HepG2 (cell line): ENCODE measurements at regions not wholly inside any gene's neighbourhood (a gene's known extent, or its start where the extent isn't known, plus 50 kb on each side); places are given as distances from the start of the nearest gene placed in this dataset.

Experiments
- ETV5 ChIP-seq: IDR thresholded peaks from 2 replicates; pipeline ENCODE4 v1.6.1; 2018; ENCODE audit warnings: missing biosample characterization, missing genetic modification reagents, inconsistent platforms, borderline replicate concordance
- FOSL1 ChIP-seq: sonication (generic); formaldehyde crosslinking; IDR thresholded peaks from 2 replicates; pipeline ENCODE4 v1.9.0; 2021; ENCODE audit warnings: missing genetic modification reagents, borderline replicate concordance
- GABPB1 ChIP-seq: IDR thresholded peaks from 2 replicates; pipeline ENCODE4 v1.6.1; 2016; ENCODE audit warnings: mild to moderate bottlenecking, missing genetic modification reagents, moderate library complexity, missing compliant biosample characterization
- GLI4 ChIP-seq: sonication (generic); formaldehyde crosslinking; IDR thresholded peaks from 2 replicates; pipeline ENCODE4 v1.5.1; 2020; ENCODE audit warnings: missing genetic modification reagents, mild to moderate bottlenecking, moderate library complexity, borderline replicate concordance
- POLR2A ChIP-seq, 2 experiments: IDR thresholded peaks; 2 replicates each; pipeline ENCODE4 v1.6.1; 2011; ENCODE audit warnings: low read depth in 2 of 2, low read length in 2 of 2, mild to moderate bottlenecking in 1 of 2, moderate library complexity in 1 of 2; ENCODE audit not compliant: insufficient read depth in 1 of 2
- SIX1 ChIP-seq: sonication (generic); formaldehyde crosslinking; IDR thresholded peaks from 2 replicates; pipeline ENCODE4 v1.4.0; 2020; ENCODE audit warnings: missing genetic modification reagents, borderline replicate concordance
- SNAPC2 ChIP-seq: sonication (generic); formaldehyde crosslinking; IDR thresholded peaks from 2 replicates; pipeline ENCODE4 v1.8.1; 2022; ENCODE audit warnings: mild to moderate bottlenecking, missing genetic modification reagents
- TMF1 ChIP-seq: sonication (generic); formaldehyde crosslinking; IDR thresholded peaks from 2 replicates; pipeline ENCODE4 v1.8.1; 2022; ENCODE audit warnings: low read depth, missing genetic modification reagents
- ZNF24 ChIP-seq: fragments of 450-650 bp; IDR thresholded peaks from 2 replicates; pipeline ENCODE4 v1.6.1; 2017; ENCODE audit warnings: antibody characterized with exemption, mild to moderate bottlenecking
- ZNF761 ChIP-seq: sonication (generic); formaldehyde crosslinking; conservative IDR thresholded peaks from 2 replicates; pipeline ENCODE4 v1.4.0; 2020; ENCODE audit warnings: mild to moderate bottlenecking, missing genetic modification reagents
- TF ChIP-seq, protein P1 (sequence below), 2 experiments: IDR thresholded peaks; 2 replicates each; pipeline ENCODE4 v1.6.1; 2011 to 2012; ENCODE audit warnings: low read length in 2 of 2, borderline replicate concordance in 1 of 2, low read depth in 1 of 2, mild to moderate bottlenecking in 1 of 2, moderate library complexity in 1 of 2
- TF ChIP-seq, protein P2 (sequence below): sonication (generic); formaldehyde crosslinking; IDR thresholded peaks from 2 replicates; pipeline ENCODE4 v1.5.0; 2020; ENCODE audit warnings: mild to moderate bottlenecking, missing genetic modification reagents, moderate library complexity

GRCh38 chr6:82597201-82597600, 233.6 kb downstream of the TPBG start:
- TF ChIP-seq FOSL1 (CRISPR knock-in tag) (no peak), GABPB1 (CRISPR knock-in tag) (no peak), GLI4 (CRISPR knock-in tag) (no peak), SIX1 (CRISPR knock-in tag) (no peak), TMF1 (CRISPR knock-in tag) (no peak), SNAPC2 (no peak), ZNF761 (no peak), POLR2A (IDR thresholded peaks at IDR 0.05; ENCODE audit: insufficient read depth in 1 of 2, low read depth in 2 of 2, low read length in 2 of 2) (no peak), ETV5 (CRISPR knock-in tag) (no peak), ZNF24 (no peak)
- TF ChIP-seq, protein P1, sequence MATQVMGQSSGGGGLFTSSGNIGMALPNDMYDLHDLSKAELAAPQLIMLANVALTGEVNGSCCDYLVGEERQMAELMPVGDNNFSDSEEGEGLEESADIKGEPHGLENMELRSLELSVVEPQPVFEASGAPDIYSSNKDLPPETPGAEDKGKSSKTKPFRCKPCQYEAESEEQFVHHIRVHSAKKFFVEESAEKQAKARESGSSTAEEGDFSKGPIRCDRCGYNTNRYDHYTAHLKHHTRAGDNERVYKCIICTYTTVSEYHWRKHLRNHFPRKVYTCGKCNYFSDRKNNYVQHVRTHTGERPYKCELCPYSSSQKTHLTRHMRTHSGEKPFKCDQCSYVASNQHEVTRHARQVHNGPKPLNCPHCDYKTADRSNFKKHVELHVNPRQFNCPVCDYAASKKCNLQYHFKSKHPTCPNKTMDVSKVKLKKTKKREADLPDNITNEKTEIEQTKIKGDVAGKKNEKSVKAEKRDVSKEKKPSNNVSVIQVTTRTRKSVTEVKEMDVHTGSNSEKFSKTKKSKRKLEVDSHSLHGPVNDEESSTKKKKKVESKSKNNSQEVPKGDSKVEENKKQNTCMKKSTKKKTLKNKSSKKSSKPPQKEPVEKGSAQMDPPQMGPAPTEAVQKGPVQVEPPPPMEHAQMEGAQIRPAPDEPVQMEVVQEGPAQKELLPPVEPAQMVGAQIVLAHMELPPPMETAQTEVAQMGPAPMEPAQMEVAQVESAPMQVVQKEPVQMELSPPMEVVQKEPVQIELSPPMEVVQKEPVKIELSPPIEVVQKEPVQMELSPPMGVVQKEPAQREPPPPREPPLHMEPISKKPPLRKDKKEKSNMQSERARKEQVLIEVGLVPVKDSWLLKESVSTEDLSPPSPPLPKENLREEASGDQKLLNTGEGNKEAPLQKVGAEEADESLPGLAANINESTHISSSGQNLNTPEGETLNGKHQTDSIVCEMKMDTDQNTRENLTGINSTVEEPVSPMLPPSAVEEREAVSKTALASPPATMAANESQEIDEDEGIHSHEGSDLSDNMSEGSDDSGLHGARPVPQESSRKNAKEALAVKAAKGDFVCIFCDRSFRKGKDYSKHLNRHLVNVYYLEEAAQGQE (IDR thresholded peaks at IDR 0.05; ENCODE audit: borderline replicate concordance in 1 of 2, low read depth in 1 of 2, low read length in 2 of 2): no peak
- TF ChIP-seq, protein P2, sequence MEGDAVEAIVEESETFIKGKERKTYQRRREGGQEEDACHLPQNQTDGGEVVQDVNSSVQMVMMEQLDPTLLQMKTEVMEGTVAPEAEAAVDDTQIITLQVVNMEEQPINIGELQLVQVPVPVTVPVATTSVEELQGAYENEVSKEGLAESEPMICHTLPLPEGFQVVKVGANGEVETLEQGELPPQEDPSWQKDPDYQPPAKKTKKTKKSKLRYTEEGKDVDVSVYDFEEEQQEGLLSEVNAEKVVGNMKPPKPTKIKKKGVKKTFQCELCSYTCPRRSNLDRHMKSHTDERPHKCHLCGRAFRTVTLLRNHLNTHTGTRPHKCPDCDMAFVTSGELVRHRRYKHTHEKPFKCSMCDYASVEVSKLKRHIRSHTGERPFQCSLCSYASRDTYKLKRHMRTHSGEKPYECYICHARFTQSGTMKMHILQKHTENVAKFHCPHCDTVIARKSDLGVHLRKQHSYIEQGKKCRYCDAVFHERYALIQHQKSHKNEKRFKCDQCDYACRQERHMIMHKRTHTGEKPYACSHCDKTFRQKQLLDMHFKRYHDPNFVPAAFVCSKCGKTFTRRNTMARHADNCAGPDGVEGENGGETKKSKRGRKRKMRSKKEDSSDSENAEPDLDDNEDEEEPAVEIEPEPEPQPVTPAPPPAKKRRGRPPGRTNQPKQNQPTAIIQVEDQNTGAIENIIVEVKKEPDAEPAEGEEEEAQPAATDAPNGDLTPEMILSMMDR (CRISPR knock-in tag): no peak
